GM12878 (cell line): ENCODE measurements at regions not wholly inside any gene's neighbourhood (a gene's known extent, or its start where the extent isn't known, plus 50 kb on each side); places are given as distances from the start of the nearest gene placed in this dataset.

ENCODE experiments used
- CUX1 ChIP-seq: IDR thresholded peaks from 2 replicates; pipeline ENCODE4 v1.6.1; 2012; ENCODE audit warnings: improper control_type of control experiment, low read depth, low read length; ENCODE audit not compliant: insufficient replicate concordance
- ZBTB4 ChIP-seq: fragments of 450-650 bp; formaldehyde crosslinking; IDR thresholded peaks from 2 replicates; pipeline ENCODE4 v1.4.0; 2022; ENCODE audit warnings: mild to moderate bottlenecking, moderate library complexity

- TF ChIP-seq CUX1 (no peak), ZBTB4 (no peak)
Measured at GRCh38 chr1:94708299-94708685, 111.9 kb upstream of the SLC44A3 start (continued).
